ENCODE measurements at regions not wholly inside any gene's neighbourhood (a gene's known extent, or its start where the extent isn't known, plus 50 kb on each side); places are given as distances from the start of the nearest gene placed in this dataset.

GRCh38 chr2:103284750-103285149 is 522.9 kb downstream of the TMEM182 start:
- Histone ChIP-seq H3K27ac (no peak overlapping the region), H3K4me1 (no peaks in the 10 kb centered on the region), H3K27me3 (replicated peaks in 1 of 7) (no peaks in the 10 kb centered on the region), H3K9me3 (no peaks in the 10 kb centered on the region), H3K36me3 (no peaks in the 10 kb centered on the region), H3K4me3 (no peak overlapping the region)
- TF ChIP-seq CTCF (IDR thresholded peaks at IDR 0.05 in 8 of 11, conservative IDR thresholded peaks at IDR 0.05 in 3 of 11) (no peak), POLR2AphosphoS5 (IDR thresholded peaks at IDR 0.05) (no peak), POLR2A (IDR thresholded peaks at IDR 0.05) (no peak)
- no peak for DNase-seq
- intact Hi-C loops (cut with DNase I; ENCODE audit: low total_unique reads), result no loop called here
- 67 to 81% (median 72%) methylated on average over 4 of the region's 4 CpGs for WGBS, 5 donors

GRCh38 chr2:103285354-103285753 is 523.5 kb downstream of the TMEM182 start:
- intact Hi-C loops (cut with DNase I; ENCODE audit: low total_unique reads), result no loop called here
- H3K36me3 ChIP-seq, result no peaks in the 10 kb centered on the region
- DNase-seq, result no peak
- no peak for TF ChIP-seq POLR2AphosphoS5 (IDR thresholded peaks at IDR 0.05)
- no peak for TF ChIP-seq CTCF (IDR thresholded peaks at IDR 0.05 in 8 of 11, conservative IDR thresholded peaks at IDR 0.05 in 3 of 11)
- TF ChIP-seq POLR2A (IDR thresholded peaks at IDR 0.05), result no peak
- H3K4me1 ChIP-seq, result no peaks in the 10 kb centered on the region
- no peaks in the 10 kb centered on the region for H3K9me3 ChIP-seq
- H3K27ac ChIP-seq, result no peak overlapping the region
- WGBS, 5 donors, result 70 to 79% (median 77%) methylated on average over 3 of the region's 3 CpGs
- H3K4me3 ChIP-seq, result no peak overlapping the region
- no peaks in the 10 kb centered on the region for H3K27me3 ChIP-seq (replicated peaks in 1 of 7)

GRCh38 chr2:103287746-103288145 is 525.9 kb downstream of the TMEM182 start:
- DNase-seq, result no peak
- Histone ChIP-seq H3K4me3 (no peak overlapping the region), H3K27ac (no peak overlapping the region), H3K27me3 (replicated peaks in 1 of 7) (peaks cover 0 to 1% (median 0%) of the 10 kb centered on the region in 7 donors), H3K4me1 (no peaks in the 10 kb centered on the region), H3K9me3 (no peaks in the 10 kb centered on the region), H3K36me3 (no peaks in the 10 kb centered on the region)
- WGBS, 5 donors, result 86 to 95% (median 89%) methylated on average over 4 of the region's 4 CpGs
- TF ChIP-seq CTCF (IDR thresholded peaks at IDR 0.05 in 8 of 11, conservative IDR thresholded peaks at IDR 0.05 in 3 of 11) (no peak), POLR2AphosphoS5 (IDR thresholded peaks at IDR 0.05) (no peak), POLR2A (IDR thresholded peaks at IDR 0.05) (no peak)
- intact Hi-C loops (cut with DNase I; ENCODE audit: low total_unique reads), result no loop called here

- H3K36me3 ChIP-seq, result no peaks in the 10 kb centered on the region
- H3K27me3 ChIP-seq (replicated peaks in 1 of 7), result peaks cover 0 to 9% (median 0%) of the 10 kb centered on the region in 7 donors
- TF ChIP-seq POLR2AphosphoS5 (IDR thresholded peaks at IDR 0.05), result no peak
- no peak for TF ChIP-seq POLR2A (IDR thresholded peaks at IDR 0.05)
- TF ChIP-seq CTCF (IDR thresholded peaks at IDR 0.05 in 8 of 11, conservative IDR thresholded peaks at IDR 0.05 in 3 of 11), result no peak
- no peaks in the 10 kb centered on the region for H3K9me3 ChIP-seq
- intact Hi-C loops (cut with DNase I; ENCODE audit: low total_unique reads), result no loop called here
- no peak for DNase-seq
- H3K4me3 ChIP-seq, result no peak overlapping the region
- WGBS, 5 donors, result 52 to 62% (median 58%) methylated on average over 5 of the region's 5 CpGs
- H3K4me1 ChIP-seq, result no peaks in the 10 kb centered on the region
- no peak overlapping the region for H3K27ac ChIP-seq
These were observed 526.9 kb downstream of the TMEM182 start for GRCh38 chr2:103288696-103289095.
